ENCODE measurements at regions not wholly inside any gene's neighbourhood (a gene's known extent, or its start where the extent isn't known, plus 50 kb on each side); places are given as distances from the start of the nearest gene placed in this dataset.

GRCh38 chr3:96622878-96623277 is 191.5 kb upstream of the EPHA6 start:
- TF ChIP-seq CTCF (IDR thresholded peaks at IDR 0.05) (no peak), EZH2 (IDR thresholded peaks at IDR 0.05; ENCODE audit: borderline replicate concordance, insufficient read depth, low read depth, low read length, poor library complexity, severe bottlenecking) (no peak)

All from B cell (primary cell).